Cardiac septum (tissue), 1 donor: ENCODE measurements at regions not wholly inside any gene's neighbourhood (a gene's known extent, or its start where the extent isn't known, plus 50 kb on each side); places are given as distances from the start of the nearest gene placed in this dataset.
"Not testable (repeated sequence)": the region's sequence is repeated elsewhere in the genome, so short reads cannot be mapped to it uniquely, and the experiment has no call there.

Experiments used
- DNase-seq: peaks from one replicate; pipeline ENCODE4 v3.0.0-alpha.2; 2020; ENCODE audit warnings: low spot score
- intact Hi-C: fragments of 100-400 bp; cut with DNase I; formaldehyde crosslinking; loops from one replicate; pipeline ENCODE4 v1.14.0; 2022
- donor health status: DM: no; HTN: no; CAD: no.

DNA sequence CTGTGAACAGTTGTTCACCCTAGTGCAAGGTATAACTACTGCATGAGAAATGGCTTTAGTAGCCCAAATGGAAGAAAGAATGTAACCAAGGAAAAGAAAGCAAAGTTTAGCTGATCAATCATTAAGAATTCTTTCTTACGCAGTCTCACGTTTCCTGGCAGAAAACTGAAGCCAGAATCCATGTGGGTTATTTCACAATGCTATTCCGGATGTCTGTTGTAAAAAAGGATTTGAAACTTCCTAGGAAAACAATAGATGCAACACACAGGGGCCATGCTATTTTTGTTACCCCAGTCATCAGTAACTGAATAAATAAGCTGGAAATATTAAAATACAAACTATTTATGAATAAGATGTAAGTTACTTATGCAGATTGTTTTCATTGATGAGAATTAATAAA is 802.5 kb downstream of the CDH8 start:
- intact Hi-C loops = no loop called here
- DNase-seq = no peak

DNA sequence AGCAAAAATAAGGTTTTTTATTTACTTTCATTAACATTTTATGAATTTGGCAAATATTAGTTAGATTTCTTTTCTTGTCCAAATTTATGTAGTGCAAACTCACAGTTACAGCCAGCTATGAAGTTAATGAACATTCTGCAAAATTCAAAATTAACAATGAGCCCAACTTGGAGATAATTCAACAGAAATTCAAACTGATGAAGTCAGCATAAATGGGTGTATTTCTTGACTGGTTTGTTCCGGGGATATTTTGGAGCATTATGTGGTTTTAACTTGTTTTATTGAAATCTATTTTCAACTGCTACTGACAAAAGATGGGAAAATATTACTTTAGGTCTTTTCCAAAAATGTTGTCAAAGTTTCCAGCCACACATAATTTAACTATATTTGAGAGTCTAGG is 807.9 kb downstream of the CDH8 start:
- intact Hi-C loops = no loop called here
- DNase-seq = no peak

GRCh38 chr16:61215605-61216004 is 820.6 kb downstream of the CDH8 start:
- intact Hi-C loops = no loop called here
- DNase-seq = no peak

DNA sequence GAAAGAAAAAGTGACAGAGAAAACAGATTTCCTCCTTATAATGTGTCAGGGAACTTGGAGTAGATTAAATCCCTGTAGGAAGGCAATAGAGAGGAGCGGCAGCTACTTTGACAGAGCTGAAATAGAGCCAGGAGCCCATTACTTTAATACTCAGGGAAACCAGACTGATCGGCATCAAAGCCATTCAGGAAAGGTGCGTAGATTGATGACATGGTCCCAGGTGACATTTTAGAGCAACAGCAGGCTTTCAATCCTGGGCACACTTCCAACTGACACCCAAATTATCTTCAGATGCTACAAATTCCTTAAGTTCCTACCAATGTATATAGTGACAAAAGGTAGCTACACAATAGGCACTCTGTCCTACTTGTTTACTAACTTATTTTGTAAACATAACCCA is 821.5 kb downstream of the CDH8 start:
- no peak for DNase-seq
- intact Hi-C loops = no loop called here

DNA sequence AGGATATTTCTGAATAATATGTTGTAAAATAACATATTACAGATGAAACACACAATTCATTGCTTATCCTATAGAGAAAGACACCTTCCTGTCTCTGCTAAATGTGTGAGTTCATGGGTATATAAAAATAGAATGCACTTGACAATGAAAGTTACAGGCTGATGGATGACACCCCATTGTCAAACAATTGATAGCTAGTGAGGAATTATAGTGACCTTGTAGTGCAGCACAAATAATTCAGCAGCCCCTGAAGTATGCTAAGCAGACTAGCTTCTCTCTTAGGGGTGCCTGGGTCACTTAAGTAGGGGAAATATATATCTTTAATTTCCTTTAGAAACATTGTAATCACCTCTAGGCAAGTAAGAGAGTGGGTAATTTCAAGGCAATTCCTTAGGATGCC is 826.2 kb downstream of the CDH8 start:
- intact Hi-C loops = no loop called here
- no peak for DNase-seq

GRCh38 chr16:61195006-61195405 is 841.2 kb downstream of the CDH8 start:
- intact Hi-C loops = no loop called here
- DNase-seq = no peak

DNA sequence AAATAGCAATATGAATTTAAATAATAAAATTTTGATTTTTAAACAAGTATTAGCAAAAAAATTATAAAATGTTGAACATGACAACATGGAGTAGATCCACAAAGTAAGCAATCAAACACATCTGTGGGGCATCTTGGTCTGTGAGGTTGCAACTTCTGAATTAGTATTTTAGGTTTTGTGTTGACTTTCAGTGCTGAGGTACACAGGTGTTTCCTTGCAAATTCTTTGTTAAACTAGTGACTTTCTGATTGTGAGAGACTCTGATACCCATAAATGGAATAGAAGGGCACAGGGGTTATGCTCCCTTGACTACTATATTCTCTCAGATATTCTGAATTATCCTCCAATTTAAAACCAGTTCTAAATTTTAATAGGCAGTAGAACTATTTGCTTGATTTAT is 841.7 kb downstream of the CDH8 start:
- intact Hi-C loops = no loop called here
- no peak for DNase-seq

GRCh38 chr16:61182391-61182790 is 853.8 kb downstream of the CDH8 start:
- no peak for DNase-seq
- intact Hi-C loops = no loop called here

DNA sequence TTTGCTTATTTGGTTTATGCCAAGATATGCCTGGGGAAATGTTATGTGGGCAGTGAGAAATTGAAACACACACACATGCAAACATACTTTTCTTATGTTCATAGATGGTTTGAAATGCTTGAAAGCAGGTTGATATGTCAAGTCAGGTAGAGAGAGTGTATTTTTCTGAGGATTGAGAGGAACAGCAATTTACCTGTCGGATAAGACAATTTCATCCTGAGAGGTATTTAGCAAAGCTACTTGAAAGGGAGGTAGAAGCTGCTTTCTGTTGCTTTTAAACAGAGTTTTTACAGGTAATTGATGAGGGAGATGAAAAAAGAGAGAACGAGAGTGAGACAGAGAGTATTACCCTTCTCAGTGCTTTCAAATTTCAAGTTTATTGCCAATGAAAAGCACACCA is 854.3 kb downstream of the CDH8 start:
- DNase-seq = no peak
- intact Hi-C loops = no loop called here

GRCh38 chr16:61179561-61179960 is 856.7 kb downstream of the CDH8 start:
- no peak for DNase-seq
- intact Hi-C loops = no loop called here

DNA sequence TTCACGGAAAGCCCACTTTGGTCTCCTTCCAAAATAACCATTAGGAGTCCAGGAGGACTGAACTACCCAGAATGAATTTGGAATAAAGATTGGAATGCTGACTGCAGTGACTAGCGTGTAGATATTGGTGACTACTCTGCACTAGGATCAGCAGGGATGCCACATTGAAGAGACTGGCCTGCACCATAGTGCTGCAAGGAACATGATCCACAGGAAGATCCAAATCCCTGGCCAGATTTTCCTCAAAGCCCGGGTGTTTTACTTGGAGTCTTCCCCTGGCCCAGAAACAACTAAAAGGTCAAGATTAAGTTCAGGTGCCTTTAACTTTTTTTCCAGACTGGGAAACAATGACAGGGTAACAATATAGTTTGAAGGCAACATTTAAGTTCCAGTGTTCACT is 870.4 kb downstream of the CDH8 start:
- intact Hi-C loops = no loop called here
- no peak for DNase-seq

- intact Hi-C loops = no loop called here
- no peak for DNase-seq
Observed at GRCh38 chr16:61150351-61150750, 885.9 kb downstream of the CDH8 start.

- intact Hi-C loops = no loop called here
- no peak for DNase-seq
Observed at GRCh38 chr16:61149709-61150108, 886.5 kb downstream of the CDH8 start.

DNA sequence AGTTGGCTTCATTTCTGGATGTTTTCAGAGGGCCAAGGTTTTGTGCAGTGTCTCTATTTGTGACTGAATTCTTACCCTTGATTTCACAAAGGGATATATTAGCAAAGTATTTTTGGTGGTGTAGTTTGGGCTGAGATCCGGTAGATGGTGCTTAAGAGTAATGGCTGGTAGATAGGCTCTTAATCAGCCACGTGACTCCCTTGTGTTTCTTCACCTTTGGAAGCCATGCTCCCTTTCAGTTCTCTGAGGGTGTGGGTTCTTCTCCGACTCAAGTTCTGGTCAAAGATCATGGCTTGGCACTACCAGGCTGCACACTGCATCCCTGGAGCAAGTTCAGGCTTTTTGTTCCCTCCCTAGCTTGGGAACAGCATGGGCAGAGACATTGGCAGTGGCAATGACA is 887.3 kb downstream of the CDH8 start:
- no peak for DNase-seq
- intact Hi-C loops = no loop called here

DNA sequence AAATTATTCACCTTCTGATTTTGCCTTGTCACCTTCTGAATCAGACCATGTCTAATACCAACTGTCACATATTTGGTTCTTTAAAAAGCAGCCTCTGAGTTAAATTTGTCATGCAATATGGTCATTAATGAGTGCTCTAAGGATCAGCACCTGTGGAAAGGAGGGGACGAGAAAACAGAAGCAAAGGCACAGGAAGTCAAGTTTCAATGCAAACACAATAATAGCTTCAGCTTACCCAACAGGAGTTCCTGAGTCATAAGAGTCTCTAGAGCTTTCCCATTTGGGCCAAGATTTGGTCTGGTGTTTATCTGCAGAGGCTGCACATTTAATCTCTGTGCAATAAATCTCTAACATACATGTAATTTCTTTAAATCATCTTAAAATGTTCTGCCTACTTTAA is 889.8 kb downstream of the CDH8 start:
- no peak for DNase-seq
- intact Hi-C loops = no loop called here

GRCh38 chr16:61131447-61131846 is 904.8 kb downstream of the CDH8 start:
- intact Hi-C loops = no loop called here
- no peak for DNase-seq

DNA sequence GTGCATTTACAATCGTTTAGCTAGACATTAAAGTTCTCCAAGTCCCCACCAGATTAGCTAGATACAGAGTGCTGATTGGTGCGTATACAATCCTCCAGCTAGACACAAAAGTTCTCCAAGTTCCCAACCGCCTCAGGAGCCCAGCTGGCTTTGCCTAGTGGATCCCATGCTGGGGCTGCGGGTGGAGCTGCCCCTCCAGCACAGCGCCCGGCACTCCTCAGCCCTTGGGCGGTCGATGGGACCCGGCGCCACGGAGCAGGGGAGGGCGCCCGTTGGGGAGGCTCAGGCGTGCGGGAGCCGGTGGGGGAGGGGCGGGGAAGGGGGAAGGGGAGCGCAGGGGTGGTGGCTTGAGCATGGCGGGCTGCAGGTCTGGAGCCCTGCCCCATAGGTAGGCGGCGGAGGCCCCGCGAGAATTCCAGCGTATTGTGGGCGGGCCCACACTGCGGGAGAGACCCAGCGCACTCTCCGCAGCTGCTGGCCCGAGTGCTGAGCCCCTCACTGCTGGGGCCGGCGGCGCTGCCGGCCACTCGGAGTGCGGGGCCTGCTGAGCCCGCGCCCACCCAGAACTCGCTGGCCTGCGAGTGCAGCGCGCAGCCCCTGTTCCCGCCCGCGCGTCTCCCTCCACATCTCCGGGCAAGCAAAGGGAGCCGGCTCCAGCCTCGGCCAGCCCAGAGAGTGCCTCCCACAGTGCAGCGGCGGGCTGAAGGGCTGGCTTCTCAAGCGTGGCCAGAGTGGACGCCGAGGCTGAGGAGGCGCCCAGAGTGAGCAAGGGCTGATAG is 907.5 kb downstream of the CDH8 start:
- DNase-seq = no peak

DNA sequence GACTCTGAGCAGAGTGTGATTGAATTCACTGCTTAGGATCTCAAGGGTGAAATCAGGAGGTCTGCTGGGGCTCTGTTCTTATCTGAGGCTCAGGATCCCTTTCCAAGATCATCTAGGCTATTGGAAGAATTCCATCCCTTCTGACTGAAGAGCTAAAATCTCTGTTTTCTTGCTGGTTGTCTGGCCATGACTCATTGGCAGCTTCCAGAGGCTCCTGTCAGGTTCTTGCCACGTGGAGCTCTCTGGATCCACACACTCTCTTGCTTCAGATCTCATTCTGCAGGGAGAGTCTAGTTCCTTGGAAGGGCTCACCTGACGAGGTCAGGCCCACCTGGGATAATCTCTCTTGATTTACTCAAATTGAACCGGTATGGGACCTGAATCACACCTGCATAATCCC is 930.7 kb downstream of the CDH8 start:
- DNase-seq = no peak
- intact Hi-C loops = no loop called here

More for the DNA sequence above, 907.5 kb downstream of the CDH8 start:
- intact Hi-C loops = no loop called here

DNA sequence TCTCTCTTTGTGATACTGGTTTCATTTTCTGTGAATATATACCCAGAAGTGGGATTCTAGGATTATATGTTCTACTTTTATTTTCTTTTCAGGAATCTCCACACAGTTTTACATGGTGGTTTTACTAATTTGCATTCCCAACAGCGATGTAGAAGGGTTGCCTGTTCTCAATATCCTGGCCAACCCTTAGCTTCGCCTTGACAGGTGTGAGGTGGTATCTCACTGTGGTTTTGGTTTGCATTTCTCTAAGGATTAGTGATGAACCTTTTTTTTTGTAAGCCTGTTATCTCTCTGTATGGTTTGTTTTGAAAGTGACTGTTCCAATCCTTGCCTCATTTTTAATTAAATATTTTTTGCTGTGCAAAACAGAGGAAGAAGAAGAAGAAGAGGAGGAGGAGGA is 937.7 kb downstream of the CDH8 start:
- no peak for DNase-seq

GRCh38 chr16:61091300-61091699 is 944.9 kb downstream of the CDH8 start:
- DNase-seq, intact Hi-C loops: not testable (repeated sequence)

More for the DNA sequence above, 937.7 kb downstream of the CDH8 start:
- intact Hi-C loops = no loop called here

DNA sequence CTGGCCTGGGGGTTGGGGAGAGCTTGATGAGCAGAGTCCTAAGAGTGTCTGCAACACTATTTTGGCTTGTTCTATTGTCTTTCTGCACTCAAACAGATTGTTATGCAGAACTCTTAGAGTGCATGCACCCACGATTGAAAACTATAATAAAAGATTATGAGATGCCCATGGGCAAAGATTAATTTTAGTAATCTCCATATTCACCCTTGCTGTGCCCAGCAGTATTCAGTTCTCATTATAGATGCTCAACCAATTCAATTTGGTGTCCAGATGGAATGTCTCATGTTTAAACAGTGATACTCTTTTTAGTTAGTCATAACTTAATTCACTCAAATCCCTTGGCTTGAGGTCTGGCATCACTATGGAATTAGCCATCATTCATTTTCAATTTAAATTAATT is 952.5 kb downstream of the CDH8 start:
- DNase-seq = no peak
- intact Hi-C loops = no loop called here

GRCh38 chr16:61074324-61074723 is 961.9 kb downstream of the CDH8 start:
- DNase-seq = no peak
- intact Hi-C loops = no loop called here
